Tibial nerve (tissue), 4 donors: ENCODE measurements at regions not wholly inside any gene's neighbourhood (a gene's known extent, or its start where the extent isn't known, plus 50 kb on each side); places are given as distances from the start of the nearest gene placed in this dataset.

Experiments used
- EP300 ChIP-seq, 2 donors: sonication (generic); formaldehyde crosslinking; IDR thresholded peaks; one replicate each; pipeline ENCODE4 v1.6.1; 2017; ENCODE audit warnings: antibody characterized with exemption in 2 of 2, mild to moderate bottlenecking in 1 of 2
- POLR2A ChIP-seq, 2 donors: fragments of 450-650 bp; IDR thresholded peaks; one replicate each; pipeline ENCODE4 v1.6.1; 2017; ENCODE audit warnings: antibody characterized with exemption in 2 of 2, mild to moderate bottlenecking in 2 of 2, moderate library complexity in 2 of 2
- TF ChIP-seq, protein P1 (sequence below), 5 experiments: fragments of 200-600 bp in 3 of 5; fragments of 450-650 bp in 2 of 5; sonication (generic) in 3 of 5; IDR thresholded peaks; one replicate each; pipeline ENCODE4 v1.5.1; 2016 to 2019; ENCODE audit warnings: antibody characterized with exemption in 5 of 5, mild to moderate bottlenecking in 3 of 5, moderate library complexity in 2 of 5

DNA sequence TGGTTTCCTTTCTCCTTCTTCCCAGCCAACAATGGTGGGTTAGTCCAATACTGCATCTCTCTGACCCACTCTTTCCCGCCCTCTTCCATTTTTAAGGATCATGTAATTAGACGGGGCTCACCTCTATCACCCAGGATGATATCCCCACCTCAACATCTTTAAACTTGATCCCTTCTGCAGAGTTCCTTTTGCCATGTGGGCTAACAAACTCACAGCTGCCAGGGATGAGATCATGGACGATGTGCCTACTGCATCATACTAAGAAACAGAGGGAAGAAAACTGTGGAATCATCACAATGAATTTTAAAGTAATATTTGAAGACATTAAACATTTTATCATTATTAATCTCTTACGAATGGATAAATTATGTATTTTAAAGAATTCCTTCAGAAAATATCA lies 183.5 kb downstream of the RDH14 start:
- TF ChIP-seq EP300 (IDR thresholded peaks at IDR 0.05), result no peak
- TF ChIP-seq, protein P1, sequence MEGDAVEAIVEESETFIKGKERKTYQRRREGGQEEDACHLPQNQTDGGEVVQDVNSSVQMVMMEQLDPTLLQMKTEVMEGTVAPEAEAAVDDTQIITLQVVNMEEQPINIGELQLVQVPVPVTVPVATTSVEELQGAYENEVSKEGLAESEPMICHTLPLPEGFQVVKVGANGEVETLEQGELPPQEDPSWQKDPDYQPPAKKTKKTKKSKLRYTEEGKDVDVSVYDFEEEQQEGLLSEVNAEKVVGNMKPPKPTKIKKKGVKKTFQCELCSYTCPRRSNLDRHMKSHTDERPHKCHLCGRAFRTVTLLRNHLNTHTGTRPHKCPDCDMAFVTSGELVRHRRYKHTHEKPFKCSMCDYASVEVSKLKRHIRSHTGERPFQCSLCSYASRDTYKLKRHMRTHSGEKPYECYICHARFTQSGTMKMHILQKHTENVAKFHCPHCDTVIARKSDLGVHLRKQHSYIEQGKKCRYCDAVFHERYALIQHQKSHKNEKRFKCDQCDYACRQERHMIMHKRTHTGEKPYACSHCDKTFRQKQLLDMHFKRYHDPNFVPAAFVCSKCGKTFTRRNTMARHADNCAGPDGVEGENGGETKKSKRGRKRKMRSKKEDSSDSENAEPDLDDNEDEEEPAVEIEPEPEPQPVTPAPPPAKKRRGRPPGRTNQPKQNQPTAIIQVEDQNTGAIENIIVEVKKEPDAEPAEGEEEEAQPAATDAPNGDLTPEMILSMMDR (IDR thresholded peaks at IDR 0.05), result no peak
- no peak for TF ChIP-seq POLR2A (IDR thresholded peaks at IDR 0.05)
